ENCODE measurements at regions not wholly inside any gene's neighbourhood (a gene's known extent, or its start where the extent isn't known, plus 50 kb on each side); places are given as distances from the start of the nearest gene placed in this dataset.

- TF ChIP-seq EZH2phosphoT487 (IDR thresholded peaks at IDR 0.05; ENCODE audit: insufficient read depth, low read depth) (no peak), EZH2 (IDR thresholded peaks at IDR 0.05; ENCODE audit: insufficient read depth, poor library complexity, severe bottlenecking) (no peak)
These were observed 620.0 kb downstream of the ANKRD50 start for GRCh38 chr4:124092541-124092984.
